ENCODE measurements at regions not wholly inside any gene's neighbourhood (a gene's known extent, or its start where the extent isn't known, plus 50 kb on each side); places are given as distances from the start of the nearest gene placed in this dataset.

DNA sequence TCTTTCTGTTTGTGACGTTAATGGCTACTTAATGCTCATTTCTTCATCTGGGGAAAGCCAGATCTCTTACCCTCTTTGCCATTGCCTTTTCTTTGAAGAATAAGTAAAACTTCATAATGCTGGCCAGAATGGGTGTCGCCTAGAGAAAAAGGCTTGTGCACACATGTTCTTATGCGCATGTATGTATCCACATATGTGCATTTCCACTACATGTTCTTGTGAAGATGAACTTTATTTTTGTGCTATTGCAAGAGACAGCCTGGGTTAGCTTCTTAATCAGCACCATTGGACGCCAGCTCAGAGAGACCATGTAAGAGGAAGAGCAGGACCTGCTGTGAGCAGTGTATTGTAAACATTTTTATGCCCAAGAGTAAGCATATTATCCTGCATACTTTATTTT lies 178.7 kb downstream of the SPRY1 start:
- DNase-seq: no peak

DNA sequence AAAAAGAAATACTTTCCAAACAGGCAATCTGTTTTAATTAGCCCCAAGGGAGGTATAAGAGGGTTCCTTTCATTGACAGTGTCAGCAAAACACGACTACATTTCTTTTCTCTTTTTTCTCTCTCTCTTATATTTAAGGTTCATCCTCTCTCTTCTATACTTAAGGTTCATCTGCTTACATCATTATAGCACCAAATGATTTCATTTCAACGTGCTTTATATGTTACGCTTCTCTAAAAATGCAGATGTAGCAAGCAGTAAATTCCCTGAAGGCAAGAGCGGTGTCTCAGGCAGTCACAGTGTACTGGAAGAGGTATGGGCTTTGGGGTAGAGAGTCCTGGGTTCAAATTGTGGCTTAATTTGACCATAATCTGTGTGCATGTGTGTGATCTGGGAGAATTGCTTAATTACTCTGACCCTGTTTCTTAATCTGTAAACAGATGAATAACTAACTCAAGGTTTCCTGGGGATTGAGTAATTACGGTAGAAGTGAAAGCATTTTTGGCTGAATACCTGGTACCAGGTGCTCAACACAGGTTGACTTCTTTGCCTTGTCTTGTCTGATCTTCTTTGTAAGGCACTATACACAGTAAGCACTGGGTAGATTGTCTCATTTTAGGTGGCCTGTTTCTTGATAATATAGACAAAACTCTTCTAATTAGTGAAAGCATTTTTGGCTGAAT lies 180.8 kb downstream of the SPRY1 start:
- no peak for DNase-seq

DNA sequence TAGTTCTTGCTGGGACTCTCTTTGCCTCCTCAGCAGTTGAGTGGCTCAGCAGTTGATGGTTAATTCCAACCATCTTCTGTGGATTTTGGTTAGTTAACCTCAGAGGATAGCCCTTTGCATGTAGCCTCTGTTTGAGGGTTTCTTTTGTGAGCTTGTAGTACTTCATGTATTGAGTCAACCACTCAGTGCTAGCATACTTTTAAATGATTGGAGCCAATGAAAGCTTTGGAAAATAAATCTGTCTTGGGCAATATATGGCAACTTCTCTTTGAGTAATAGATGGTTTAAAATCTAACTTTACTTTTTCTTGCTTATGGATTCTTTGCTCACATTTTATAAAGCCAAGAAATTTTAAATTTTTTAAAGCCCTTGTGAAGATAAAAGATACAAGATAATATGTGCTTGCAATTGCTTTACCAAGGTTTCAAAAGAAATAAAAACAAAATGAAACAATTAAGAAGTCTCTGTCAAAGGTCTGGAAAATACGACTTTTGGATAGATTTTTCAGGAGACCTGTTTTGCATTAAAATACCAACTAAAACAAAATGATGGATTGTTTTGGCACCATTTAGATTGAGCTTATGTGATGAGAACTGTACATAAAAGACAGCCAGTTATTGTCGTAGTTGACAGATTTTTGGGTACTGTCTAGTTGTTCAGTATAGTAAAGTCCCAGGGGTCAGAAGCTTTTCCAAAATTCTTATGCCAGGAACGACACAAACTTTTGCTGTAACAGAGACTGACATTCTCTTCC lies 181.9 kb downstream of the SPRY1 start:
- no peak for DNase-seq

DNA sequence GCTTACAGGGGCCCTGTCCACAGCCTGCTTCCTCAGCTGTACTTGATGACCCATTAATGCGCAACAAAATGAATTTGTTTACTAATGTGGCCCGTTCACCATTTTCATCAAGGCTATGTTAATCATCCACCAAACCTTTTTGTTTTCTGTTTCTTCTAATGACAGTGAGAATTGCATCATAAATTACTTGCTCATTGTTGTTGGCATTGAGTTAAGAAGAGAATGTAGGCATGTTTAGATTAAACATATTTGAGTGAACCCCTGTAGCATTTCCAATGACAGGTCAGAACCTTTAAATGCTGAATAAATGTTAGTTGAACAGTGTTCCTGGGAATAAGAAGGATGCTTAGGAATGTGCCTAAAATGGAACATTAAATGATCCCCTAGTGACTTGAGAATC lies 183.4 kb downstream of the SPRY1 start:
- no peak for DNase-seq

DNA sequence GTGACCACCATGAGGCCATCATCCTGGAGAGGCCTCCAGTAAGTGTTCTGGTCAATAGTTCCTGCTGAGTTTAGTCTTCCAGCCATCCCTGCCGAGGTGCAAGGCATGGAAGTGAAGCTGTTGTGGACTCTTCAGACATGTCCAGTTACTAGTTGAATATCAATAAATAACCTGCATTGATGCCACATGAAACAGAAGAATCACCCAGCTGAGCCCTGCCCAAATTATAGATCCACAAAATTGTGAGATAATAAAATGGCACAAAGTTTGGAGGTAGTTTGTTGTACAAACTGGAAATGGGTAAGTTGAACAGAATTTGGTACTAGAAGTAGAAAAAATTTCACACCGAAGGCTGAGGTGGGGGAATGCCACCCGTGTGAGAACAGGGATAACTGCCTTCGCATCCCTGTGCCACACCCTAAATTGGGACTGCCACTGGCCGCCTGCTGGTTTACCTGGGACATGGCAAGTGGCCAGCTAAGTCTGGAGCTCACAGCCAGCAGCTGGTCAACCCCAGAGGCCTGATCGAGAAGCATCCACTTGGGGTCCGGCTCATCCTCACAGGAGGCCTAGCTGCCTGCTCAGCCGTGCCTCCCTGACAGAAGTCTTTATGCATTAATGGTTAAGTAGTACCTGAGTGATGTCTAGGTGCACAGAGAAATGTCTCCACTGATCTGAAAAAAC lies 184.5 kb downstream of the SPRY1 start:
- DNase-seq: no peak

DNA sequence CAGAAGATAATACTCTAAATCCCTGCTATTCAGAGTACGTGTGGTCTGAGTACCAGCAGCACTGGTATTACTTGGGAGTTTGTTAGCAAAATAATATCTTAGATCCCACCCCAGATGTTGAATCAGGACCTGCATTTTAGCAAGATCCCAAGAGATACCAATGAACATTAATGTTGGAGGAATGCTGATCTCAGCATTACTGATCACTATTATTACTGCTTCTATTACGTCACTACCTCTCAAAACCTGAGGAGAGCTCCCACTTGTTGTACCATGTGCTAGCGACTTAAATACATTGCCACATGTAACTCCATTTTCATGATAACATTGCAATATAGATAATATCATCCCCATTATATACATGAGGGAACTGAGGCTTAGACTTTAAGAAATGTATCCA lies 185.2 kb downstream of the SPRY1 start:
- DNase-seq: no peak

DNA sequence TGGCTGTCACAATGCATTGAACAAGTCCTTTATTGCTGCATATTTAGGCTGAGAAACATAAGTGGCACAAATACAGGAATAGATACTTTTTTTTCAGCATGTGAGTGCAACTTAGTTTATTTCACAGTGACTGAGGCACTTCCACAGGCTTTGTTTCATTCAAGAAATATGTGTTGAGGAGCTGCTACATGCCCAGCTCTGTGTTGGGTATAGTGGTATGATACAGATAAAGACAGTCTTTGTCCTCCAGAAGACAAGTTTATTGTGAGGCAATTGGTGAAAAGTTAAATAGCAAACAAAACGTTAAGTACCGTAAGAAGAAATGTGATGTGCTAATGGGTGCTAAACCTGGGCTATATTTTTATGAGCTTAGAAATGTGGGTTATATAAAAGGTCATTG lies 186.4 kb downstream of the SPRY1 start:
- no peak for DNase-seq

DNA sequence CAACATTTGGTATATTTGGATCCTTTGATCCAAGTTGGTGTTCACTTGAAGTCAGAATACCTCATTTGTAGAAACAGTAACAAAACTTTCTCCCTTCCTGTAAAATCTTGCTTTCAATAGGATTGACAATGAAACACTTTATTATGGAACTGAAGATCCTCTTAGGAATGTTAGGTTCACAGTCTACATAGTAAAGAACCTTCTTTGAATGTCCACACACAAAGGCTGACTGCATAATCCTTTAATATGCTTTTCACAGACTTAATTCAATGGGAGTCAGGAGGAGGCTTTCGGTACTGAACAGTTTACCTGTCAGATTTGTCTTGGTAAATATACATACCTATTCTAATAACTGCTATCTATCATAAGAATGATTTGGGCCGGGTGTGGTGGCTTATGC lies 188.5 kb downstream of the SPRY1 start:
- DNase-seq: no peak

DNA sequence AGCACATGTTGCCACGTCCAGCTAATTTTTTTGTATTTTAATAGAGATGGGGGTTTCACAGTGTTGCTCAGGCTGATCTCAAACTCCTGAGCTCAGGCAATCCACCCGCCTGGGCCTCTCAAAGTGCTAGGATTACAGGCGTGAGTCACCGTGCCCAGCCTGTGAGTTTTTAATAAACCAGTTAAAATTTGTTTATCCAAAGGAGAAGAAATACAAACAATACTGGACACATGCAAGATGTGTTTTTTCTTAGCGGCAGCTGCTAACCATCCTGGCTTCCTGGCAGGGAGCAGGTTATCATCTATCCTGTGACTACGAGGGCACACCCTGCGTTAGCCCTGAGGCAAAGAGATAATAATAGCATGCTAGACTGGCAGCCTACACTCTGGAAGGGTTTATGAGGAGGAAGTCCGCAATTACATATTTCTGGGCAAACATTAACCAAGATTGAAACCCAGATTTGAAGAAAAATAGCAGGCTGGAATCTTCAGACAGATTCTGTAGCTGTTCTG lies 191.4 kb downstream of the SPRY1 start:
- DNase-seq: peak; percentile 26 to 45 (median 44)

DNA sequence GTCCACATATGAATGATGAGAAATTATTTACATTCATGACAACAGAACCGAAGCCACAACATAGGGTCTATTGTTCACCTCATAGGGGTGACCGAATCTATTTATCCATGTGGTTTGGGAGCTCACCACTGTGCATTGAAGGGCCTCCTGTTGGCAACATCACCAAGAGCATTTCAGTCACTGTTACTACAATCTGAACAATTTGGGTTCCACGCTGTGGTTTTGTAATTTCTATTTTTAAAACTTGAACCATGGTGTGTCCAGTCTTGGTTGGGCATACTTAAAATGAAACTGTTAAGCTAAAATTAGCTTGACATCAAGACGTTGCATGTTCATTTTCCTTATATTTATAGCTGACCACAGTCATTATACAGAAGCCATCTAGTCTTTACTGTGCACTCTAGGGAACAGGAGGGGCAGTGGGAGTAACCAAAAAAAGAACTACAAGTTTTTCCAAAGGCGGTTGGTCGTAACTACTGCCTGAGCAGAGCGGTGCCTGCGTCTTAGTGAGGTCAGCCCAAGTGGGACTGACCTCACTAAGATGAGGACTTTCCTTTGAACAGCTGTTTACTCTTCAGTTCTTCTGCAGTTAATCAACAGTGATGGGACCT lies 192.1 kb downstream of the SPRY1 start:
- peak; percentile 39 to 54 (median 43) for DNase-seq

DNA sequence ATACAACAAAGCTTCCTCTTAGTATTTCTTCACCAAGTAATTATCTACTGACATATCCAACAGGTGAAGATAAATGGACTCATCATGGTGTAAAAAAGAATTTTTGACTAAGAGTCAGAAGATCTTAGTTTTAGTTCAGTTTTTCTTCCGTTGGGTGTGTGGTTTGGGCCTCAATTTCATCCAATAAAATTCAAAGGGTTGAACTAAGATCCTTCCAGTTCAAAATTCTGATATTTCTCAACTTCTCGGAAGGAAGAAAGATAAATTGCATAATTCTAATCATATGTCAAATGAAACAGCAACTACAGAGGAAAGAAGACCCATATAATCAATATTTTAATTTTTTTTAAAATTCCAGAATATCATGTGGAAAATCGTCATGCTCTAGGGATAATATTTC lies 192.7 kb downstream of the SPRY1 start:
- DNase-seq: peak; percentile 56 to 78 (median 77)

DNA sequence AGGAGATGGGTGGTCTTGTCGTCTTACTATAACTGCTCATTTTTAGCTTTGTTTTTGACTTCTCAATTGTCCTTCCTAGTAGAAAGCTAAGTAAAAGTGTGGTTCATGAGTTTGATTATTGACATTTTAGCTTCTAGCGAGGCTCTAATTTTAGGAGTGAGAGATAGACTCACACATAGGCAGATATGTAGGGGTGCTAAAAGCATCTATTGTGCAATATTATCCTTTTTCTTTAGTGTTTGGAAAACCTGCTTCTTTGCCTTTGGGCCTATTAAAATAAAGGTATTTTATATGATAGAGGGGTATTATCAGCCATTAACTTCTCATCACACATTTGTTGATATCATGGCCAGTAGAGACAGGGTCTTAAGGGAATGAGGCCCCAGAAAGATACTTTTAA lies 195.3 kb downstream of the SPRY1 start:
- DNase-seq: no peak

DNA sequence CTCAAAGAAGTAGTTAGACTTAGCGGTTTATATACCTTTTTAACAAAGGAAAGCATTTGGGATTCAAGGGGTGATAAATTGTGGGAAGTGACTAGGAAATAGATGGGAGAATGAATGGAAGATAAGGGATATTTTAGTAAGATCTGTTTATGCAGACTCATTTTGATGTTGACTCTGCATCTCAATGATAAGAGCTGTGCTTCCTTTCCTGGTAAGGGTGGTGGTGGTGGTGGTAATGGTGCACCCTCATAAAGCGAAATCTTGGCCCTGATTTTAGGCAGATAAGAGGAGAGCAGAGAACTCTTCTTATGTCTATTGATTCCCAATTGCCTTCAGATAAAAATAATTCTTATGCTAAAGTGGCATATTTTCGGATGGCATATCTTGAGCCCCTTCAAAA lies 197.1 kb downstream of the SPRY1 start:
- no peak for DNase-seq

DNA sequence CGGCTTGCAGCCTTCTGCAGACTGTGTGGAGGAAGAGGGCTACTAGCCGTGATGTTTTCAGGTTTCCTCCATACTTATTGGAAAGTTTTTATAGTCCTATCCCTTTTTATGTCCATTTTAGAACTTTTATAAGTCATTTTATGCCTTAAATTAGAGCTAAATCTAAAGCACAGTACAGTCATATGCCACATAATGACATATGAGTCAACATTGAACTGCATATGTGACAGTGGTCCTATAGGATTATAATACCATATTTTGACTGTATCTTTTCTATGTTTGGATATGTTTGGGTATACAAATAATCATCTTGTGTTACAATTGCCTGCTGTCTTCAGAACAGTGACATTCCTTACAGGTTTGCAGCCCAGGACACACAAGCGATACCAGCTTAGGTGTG lies 200.2 kb downstream of the SPRY1 start:
- no peak for DNase-seq

DNA sequence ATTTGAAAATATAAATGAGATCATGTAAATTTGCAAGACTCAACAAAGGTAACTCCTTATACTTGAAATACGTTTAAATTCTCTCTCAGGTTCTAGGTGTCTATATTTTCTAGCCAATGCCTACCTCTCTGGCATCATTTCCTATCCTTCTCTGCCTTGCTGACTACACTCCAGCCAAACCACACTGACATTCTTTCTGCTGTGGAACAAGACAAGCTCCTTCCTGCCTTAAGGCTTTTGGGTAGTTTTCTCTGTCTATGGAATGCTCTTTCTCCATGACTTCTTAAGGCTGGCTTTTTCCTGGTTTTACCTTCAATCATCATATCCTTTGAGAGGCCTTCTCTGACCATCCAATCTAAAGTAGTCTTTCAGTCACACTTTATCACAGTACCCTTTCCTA lies 201.0 kb downstream of the SPRY1 start:
- no peak for DNase-seq

DNA sequence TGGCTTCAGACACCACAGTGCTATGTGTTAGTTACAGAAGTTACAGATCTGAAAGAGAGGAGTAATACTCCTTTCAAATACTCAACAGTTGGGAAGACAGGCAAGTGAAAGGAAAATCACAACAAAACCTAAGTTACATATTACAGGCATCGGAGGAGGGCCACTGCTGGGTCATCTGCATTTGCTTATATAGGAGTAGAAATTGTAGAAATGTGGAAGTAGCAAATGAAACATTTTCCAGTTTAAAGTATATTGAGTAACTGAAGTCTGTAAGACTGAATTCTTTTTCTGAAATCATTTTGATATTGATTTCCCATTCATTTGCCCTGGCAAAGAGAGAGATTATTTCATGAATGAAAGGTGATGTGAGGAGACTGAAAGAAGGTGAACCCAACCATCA lies 201.7 kb downstream of the SPRY1 start:
- DNase-seq: peak in 2 of 3 donors; percentile 29 to 33

DNA sequence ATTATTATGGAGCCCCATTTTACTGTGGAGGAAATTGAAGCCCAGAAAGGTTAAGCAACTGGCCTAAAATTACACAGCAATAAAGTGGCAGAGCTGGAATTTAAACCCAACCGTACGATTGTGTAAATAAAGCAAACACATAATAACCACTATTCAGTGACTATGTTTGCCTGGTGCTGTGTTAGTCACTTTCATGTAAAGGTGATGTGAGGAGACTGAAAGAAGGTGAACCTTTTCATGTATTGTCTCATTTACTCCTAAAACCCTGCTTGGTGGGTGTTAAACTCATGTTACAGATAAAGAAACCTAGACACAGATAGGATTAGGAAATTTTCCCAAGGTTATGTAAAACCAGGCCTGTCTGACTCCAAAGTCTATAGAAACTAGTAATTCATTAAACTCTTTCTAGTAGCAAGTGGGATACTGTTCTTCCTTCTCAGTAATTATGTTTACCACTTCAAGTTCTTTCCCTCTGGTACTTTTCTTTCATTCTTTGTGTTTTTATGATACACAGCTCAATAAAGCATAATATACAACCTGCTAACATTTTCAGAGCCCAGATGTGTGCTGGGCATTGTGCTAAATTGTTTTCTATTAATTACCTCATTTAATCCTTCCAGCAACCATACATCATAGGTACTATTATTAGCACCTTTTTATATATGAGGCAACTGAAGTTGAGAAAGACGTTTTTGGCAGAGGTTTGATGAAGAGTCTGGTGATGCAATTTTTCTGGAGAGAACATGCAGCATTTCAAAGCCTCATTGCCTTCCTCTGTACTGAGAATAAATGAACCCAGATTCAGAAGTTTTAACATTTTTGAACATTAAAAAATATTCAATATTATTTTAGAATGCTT lies 202.7 kb downstream of the SPRY1 start:
- peak in 1 of 3 donors; percentile 35 for DNase-seq

DNA sequence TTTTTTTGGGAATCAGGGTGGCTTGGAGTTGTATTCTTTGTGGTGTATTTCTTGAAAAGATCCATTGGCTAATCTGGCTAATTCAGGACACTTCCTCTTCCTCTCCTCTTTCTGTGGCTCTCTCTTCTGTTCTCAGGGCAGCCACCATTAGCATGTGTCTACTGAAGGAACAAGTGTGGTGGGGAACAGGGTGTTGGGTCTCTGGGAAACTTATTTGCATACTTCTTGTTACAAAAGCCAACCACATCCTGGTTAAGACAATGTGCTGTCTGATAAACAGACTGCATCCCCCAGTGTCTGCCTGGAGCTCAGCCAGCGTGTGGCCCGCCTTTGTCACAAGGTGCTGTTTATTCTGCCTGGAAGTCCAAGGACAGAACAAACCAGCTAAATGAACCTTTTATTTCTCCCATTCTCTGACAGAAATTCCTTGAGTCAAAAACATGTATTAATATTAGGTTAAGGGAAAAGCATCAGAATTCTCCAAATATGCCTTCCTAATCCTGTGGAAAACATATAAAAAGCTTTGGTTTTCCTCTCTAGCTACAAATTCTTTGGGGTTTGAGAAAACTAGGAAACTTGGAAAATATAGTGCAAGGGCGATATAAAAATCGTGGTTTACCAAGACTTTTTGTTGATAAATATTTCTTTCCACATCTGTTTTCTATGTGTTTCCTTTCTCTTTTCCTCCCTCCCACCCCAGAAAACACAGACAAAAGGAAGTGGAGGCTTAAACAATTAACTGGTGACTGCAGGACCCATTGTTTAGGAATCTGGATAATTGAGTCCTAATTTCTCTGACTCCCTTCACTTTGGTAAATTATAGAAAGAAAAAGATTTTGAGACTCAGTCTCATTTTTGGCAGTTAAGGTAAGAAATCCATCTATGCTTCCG lies 203.6 kb downstream of the SPRY1 start:
- peak; percentile 41 to 67 (median 50) for DNase-seq

DNA sequence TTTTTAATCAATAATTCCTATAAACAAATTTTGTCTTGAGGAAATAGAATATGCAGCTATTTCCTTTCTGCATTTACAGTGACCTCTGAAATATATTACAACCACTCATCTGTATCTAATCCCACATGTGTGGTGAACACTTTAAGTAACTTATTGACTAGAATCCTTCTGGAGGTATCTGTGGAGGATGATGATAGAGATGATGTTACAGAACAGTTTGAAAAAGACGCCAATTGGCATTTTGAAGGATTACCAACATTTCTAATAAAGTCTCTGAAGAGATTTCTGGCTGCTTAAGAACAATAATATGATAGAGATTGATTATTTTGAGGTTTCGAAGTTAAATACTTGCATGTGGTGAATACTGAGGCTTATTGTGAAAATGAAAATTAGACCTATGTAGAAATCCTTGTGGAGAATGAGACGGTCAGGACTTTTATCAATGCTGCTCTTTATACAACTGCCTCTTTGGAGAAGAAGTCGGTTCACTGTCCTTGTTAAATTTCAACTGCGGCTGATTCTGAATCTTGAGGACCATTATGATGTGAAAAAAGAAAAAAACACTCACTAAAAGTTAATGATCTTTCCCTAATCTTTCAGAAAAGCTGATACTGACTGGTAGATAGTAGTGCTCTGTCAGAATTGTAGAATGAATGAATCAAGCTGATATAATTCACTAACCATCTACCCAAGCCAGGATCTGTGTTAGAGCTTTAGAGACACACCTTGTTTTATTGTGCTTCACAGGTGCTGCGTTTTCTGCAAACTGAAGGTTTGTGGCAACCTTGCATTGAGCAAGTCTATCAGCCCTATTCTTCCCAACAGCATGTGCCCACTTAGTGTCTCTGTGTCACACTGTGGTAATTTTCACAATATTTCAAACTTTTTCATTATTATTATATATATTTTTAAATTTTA lies 204.7 kb downstream of the SPRY1 start:
- no peak for DNase-seq

DNA sequence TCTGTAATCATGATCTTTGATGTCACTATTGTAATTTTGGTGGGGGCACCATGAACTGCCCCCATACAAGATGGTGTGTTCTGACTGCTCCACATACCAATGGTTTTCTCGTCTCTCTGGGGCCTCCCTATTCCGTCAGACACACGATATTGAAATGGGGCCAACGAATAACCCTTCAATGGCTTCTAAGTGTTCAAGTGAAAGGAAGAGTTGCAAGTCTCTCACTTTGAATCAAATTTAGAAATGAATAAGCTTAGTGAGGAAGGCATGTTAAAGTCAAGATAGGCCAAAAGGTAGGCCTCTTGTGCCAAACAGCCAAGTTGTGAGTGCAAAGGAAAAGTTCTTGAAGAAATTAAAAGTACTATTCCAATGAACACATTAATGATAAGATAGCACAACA lies 205.4 kb downstream of the SPRY1 start:
- DNase-seq: no peak
